WTC11 (cell line): ENCODE measurements at regions not wholly inside any gene's neighbourhood (a gene's known extent, or its start where the extent isn't known, plus 50 kb on each side); places are given as distances from the start of the nearest gene placed in this dataset.

ENCODE experiments used
- ATAC-seq: fragments of 200-7000 bp; cut with Tn5 transposase; 2 replicates; pipeline ENCODE4 v1.10.0; 2021; ENCODE audit warnings: mild to moderate bottlenecking, moderate library complexity
- CTCF ChIA-PET: fragments of 300-600 bp; sonication (Branson Sonifier 250); formaldehyde crosslinking; loops from one replicate; lab custom pipeline; 2021; ENCODE audit warnings: antibody characterized with exemption; lab: Charles Lee
- POLR2A ChIA-PET: fragments of 350-600 bp; sonication (Branson Sonifier 250); formaldehyde crosslinking; loops from one replicate; lab custom pipeline; 2021; ENCODE audit warnings: antibody characterized with exemption; lab: Charles Lee
- DNase-seq: peaks from one replicate; pipeline ENCODE4 v3.0.0; 2021; ENCODE audit warnings: low spot score
- H3K27ac Mint-ChIP-seq: 2 replicates; pipeline ENCODE4 v1.8.0; 2021; ENCODE audit warnings: mixed read lengths
- H3K27me3 Mint-ChIP-seq: 2 replicates; pipeline ENCODE4 v1.8.0; 2021; ENCODE audit warnings: low read depth, mild to moderate bottlenecking, moderate library complexity, mixed read lengths
- H3K36me3 Mint-ChIP-seq: 2 replicates; pipeline ENCODE4 v1.8.0; 2021; ENCODE audit warnings: mixed read lengths
- H3K4me1 Mint-ChIP-seq: 2 replicates; pipeline ENCODE4 v1.8.0; 2022; ENCODE audit warnings: mixed read lengths
- H3K4me3 Mint-ChIP-seq: 2 replicates; pipeline ENCODE4 v1.8.0; 2021; ENCODE audit warnings: mild to moderate bottlenecking, moderate library complexity, mixed read lengths
- H3K9me3 Mint-ChIP-seq: 2 replicates; pipeline ENCODE4 v1.8.0; 2021; ENCODE audit warnings: mixed read lengths
- AR ChIP-seq: fragments of 250-450 bp; sonication (Bioruptor Pico); IDR thresholded peaks from 2 replicates; pipeline ENCODE4 v1.9.0; 2021; ENCODE audit warnings: mild to moderate bottlenecking
- E2F4 ChIP-seq: sonication (generic); formaldehyde crosslinking; IDR thresholded peaks from 2 replicates; pipeline ENCODE4 v1.8.1; 2022; ENCODE audit warnings: low read depth, mild to moderate bottlenecking, moderate library complexity, missing genetic modification reagents, borderline replicate concordance
- FOXK1 ChIP-seq: sonication (generic); formaldehyde crosslinking; IDR thresholded peaks from 2 replicates; pipeline ENCODE4 v1.8.0; 2022; ENCODE audit warnings: mild to moderate bottlenecking, moderate library complexity, missing genetic modification reagents
- FOXP1 ChIP-seq: sonication (generic); formaldehyde crosslinking; IDR thresholded peaks from 2 replicates; pipeline ENCODE4 v1.8.0; 2022; ENCODE audit warnings: missing genetic modification reagents, mild to moderate bottlenecking, moderate library complexity, borderline replicate concordance
- MLX ChIP-seq: sonication (generic); formaldehyde crosslinking; IDR thresholded peaks from 2 replicates; pipeline ENCODE4 v1.8.1; 2023; ENCODE audit warnings: mild to moderate bottlenecking, missing genetic modification reagents, moderate library complexity
- NR1H2 ChIP-seq: sonication (generic); formaldehyde crosslinking; IDR thresholded peaks from 2 replicates; pipeline ENCODE4 v1.9.0; 2021; ENCODE audit warnings: mild to moderate bottlenecking, moderate library complexity, missing genetic modification reagents
- NR2C2 ChIP-seq: sonication (generic); formaldehyde crosslinking; IDR thresholded peaks from 2 replicates; pipeline ENCODE4 v1.8.0; 2022; ENCODE audit warnings: mild to moderate bottlenecking, missing genetic modification reagents
- NR3C1 ChIP-seq: sonication (generic); formaldehyde crosslinking; conservative IDR thresholded peaks from 2 replicates; pipeline ENCODE4 v1.8.1; 2023; ENCODE audit warnings: low read depth, mild to moderate bottlenecking, missing genetic modification reagents
- ZBTB21 ChIP-seq: sonication (generic); formaldehyde crosslinking; IDR thresholded peaks from 2 replicates; pipeline ENCODE4 v1.8.1; 2023; ENCODE audit warnings: mild to moderate bottlenecking, missing genetic modification reagents, borderline replicate concordance
- ZNF317 ChIP-seq: sonication (generic); formaldehyde crosslinking; IDR thresholded peaks from 2 replicates; pipeline ENCODE4 v1.8.1; 2023; ENCODE audit warnings: low read depth, mild to moderate bottlenecking, moderate library complexity, missing genetic modification reagents, borderline replicate concordance
- ZNF416 ChIP-seq: fragments of 250-450 bp; sonication (Bioruptor Pico); IDR thresholded peaks from 2 replicates; pipeline ENCODE4 v1.9.0; 2021; ENCODE audit warnings: mild to moderate bottlenecking, inconsistent platforms
- ZNF532 ChIP-seq: fragments of 250-450 bp; sonication (Bioruptor Pico); IDR thresholded peaks from 2 replicates; pipeline ENCODE4 v1.9.0; 2021; ENCODE audit warnings: mild to moderate bottlenecking, borderline replicate concordance
- TF ChIP-seq, protein P1 (sequence below): sonication (generic); formaldehyde crosslinking; IDR thresholded peaks from 2 replicates; pipeline ENCODE4 v1.8.1; 2023; ENCODE audit warnings: mild to moderate bottlenecking, missing genetic modification reagents, moderate library complexity
- TF ChIP-seq, protein P2 (sequence below): sonication (generic); formaldehyde crosslinking; IDR thresholded peaks from 2 replicates; pipeline ENCODE4 v1.8.1; 2022; ENCODE audit warnings: mild to moderate bottlenecking, missing genetic modification reagents, moderate library complexity, borderline replicate concordance
- TF ChIP-seq, protein P3 (sequence below): sonication (generic); formaldehyde crosslinking; IDR thresholded peaks from 2 replicates; pipeline ENCODE4 v1.8.1; 2023; ENCODE audit warnings: mild to moderate bottlenecking, missing genetic modification reagents

DNA sequence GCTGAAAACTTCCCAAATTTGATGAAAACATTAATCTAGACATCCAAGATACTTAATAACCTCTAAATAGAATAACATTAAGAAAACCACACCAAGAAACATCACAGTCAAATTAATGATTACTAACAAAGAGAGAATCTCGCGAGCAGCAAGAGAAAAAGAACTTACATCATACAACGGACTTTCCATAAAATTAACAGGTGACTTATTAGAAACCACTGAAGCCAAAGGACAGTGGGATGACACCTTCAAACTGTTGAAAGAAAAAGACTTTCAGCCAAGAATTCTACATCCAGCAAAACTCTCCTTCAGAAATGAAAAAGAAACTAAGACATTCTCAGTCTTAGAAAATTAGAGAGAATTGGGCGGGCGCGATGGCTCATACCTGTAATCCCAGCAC is 232.0 kb downstream of the SNCA start (continued):
- TF ChIP-seq ZNF532 (CRISPR knock-in tag) = no peak

DNA sequence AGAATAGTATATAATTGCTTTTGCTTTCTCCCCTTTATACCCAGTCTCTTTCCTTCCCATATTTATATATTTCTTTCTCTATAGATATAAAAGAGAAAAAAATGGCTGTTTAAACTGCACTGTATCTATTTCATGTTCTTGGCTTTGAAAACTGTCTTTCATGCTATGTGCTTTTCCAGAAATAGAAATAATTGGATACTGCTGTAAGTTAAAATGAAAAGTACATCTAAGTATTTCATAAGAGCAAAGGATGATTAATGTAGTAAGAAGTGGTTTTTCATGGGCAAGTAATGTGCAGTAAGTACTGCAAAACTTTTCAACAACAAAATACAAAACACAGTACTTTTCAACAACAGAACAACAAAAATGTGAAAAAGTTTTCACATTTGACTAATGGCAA is 237.9 kb downstream of the SNCA start:
- Mint-ChIP-seq H3K4me3 (no peak overlapping the region), H3K27me3 (peaks cover 12% of the 10 kb centered on the region), H3K9me3 (no peaks in the 10 kb centered on the region), H3K4me1 (no peaks in the 10 kb centered on the region), H3K27ac (no peak overlapping the region), H3K36me3 (no peaks in the 10 kb centered on the region)
- DNase-seq (no peak), ATAC-seq (no peak)
- POLR2A ChIA-PET = no interaction called here
- TF ChIP-seq ZNF416 (CRISPR knock-in tag) (no peak), ZBTB21 (CRISPR knock-in tag) (no peak), NR1H2 (CRISPR knock-in tag) (no peak), FOXK1 (CRISPR knock-in tag) (no peak), NR3C1 (no peak), NR2C2 (CRISPR knock-in tag) (no peak), E2F4 (CRISPR knock-in tag) (no peak), ZNF317 (no peak), AR (no peak), FOXP1 (CRISPR knock-in tag) (no peak), MLX (CRISPR knock-in tag) (no peak)
- TF ChIP-seq, protein P1, sequence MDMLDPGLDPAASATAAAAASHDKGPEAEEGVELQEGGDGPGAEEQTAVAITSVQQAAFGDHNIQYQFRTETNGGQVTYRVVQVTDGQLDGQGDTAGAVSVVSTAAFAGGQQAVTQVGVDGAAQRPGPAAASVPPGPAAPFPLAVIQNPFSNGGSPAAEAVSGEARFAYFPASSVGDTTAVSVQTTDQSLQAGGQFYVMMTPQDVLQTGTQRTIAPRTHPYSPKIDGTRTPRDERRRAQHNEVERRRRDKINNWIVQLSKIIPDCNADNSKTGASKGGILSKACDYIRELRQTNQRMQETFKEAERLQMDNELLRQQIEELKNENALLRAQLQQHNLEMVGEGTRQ = no peak
- TF ChIP-seq, protein P2, sequence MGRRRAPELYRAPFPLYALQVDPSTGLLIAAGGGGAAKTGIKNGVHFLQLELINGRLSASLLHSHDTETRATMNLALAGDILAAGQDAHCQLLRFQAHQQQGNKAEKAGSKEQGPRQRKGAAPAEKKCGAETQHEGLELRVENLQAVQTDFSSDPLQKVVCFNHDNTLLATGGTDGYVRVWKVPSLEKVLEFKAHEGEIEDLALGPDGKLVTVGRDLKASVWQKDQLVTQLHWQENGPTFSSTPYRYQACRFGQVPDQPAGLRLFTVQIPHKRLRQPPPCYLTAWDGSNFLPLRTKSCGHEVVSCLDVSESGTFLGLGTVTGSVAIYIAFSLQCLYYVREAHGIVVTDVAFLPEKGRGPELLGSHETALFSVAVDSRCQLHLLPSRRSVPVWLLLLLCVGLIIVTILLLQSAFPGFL (CRISPR knock-in tag) = no peak
- TF ChIP-seq, protein P3, sequence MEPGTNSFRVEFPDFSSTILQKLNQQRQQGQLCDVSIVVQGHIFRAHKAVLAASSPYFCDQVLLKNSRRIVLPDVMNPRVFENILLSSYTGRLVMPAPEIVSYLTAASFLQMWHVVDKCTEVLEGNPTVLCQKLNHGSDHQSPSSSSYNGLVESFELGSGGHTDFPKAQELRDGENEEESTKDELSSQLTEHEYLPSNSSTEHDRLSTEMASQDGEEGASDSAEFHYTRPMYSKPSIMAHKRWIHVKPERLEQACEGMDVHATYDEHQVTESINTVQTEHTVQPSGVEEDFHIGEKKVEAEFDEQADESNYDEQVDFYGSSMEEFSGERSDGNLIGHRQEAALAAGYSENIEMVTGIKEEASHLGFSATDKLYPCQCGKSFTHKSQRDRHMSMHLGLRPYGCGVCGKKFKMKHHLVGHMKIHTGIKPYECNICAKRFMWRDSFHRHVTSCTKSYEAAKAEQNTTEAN (CRISPR knock-in tag) = no peak
- CTCF ChIA-PET = no interaction called here
